ENCODE measurements at regions not wholly inside any gene's neighbourhood (a gene's known extent, or its start where the extent isn't known, plus 50 kb on each side); places are given as distances from the start of the nearest gene placed in this dataset.

GRCh38 chr20:51854921-51855320, 52.6 kb upstream of the SALL4 start:
- Histone ChIP-seq H3K27ac (ENCODE audit: low read depth in 2 of 2, low read length in 2 of 2) (no peak overlapping the region), H3K4me1 (ENCODE audit: control insufficient read depth in 2 of 2, insufficient read depth in 2 of 2, low read length in 2 of 2) (peaks cover 3 to 5% of the 10 kb centered on the region in 2 donors), H3K9me3 (ENCODE audit: control insufficient read depth in 2 of 2, low read length in 2 of 2) (no peaks in the 10 kb centered on the region), H3K36me3 (ENCODE audit: control insufficient read depth in 2 of 2, insufficient read depth in 2 of 2, low read length in 2 of 2) (no peaks in the 10 kb centered on the region), H3K27me3 (ENCODE audit: control insufficient read depth in 2 of 2, insufficient read depth in 2 of 2, low read length in 2 of 2) (peaks cover 0 to 7% of the 10 kb centered on the region in 2 donors), H3K4me3 (ENCODE audit: low read length in 2 of 2) (no peak overlapping the region), H3K9ac (ENCODE audit: low read depth in 1 of 2, low read length in 2 of 2) (no peak overlapping the region)

All from mucosa of rectum (tissue), 2 donors.